Activated naive CD4-positive, alpha-beta T cell treated with anti-CD3 and anti-CD28 coated beads for 36 hours (primary cell): ENCODE measurements at regions not wholly inside any gene's neighbourhood (a gene's known extent, or its start where the extent isn't known, plus 50 kb on each side); places are given as distances from the start of the nearest gene placed in this dataset.

ENCODE experiments used
- CTCF ChIA-PET: fragments of 350-600 bp; sonication (Branson Sonifier 250); formaldehyde crosslinking; loops from one replicate; lab custom pipeline; 2021; ENCODE audit warnings: antibody characterized with exemption; lab: Charles Lee
- DNase-seq: peaks from one replicate; pipeline ENCODE4 v3.0.0-alpha.2; 2020
- H3K27ac Mint-ChIP-seq: one replicate; pipeline ENCODE4 v1.8.0; 2021; ENCODE audit warnings: mild to moderate bottlenecking, mixed read lengths
- H3K27me3 Mint-ChIP-seq: one replicate; pipeline ENCODE4 v1.8.0; 2021; ENCODE audit warnings: low read depth, mixed read lengths
- H3K36me3 Mint-ChIP-seq: one replicate; pipeline ENCODE4 v1.8.0; 2021; ENCODE audit warnings: low read depth, mixed read lengths
- H3K4me1 Mint-ChIP-seq: one replicate; pipeline ENCODE4 v1.8.0; 2021; ENCODE audit warnings: low read depth, mixed read lengths
- H3K4me3 Mint-ChIP-seq: one replicate; pipeline ENCODE4 v1.8.0; 2021; ENCODE audit warnings: mild to moderate bottlenecking, moderate library complexity, mixed read lengths
- H3K9me3 Mint-ChIP-seq: one replicate; pipeline ENCODE4 v1.8.0; 2021; ENCODE audit warnings: mixed read lengths
- intact Hi-C: fragments of 100-400 bp; cut with micrococcal nuclease; formaldehyde crosslinking; loops from one replicate; pipeline ENCODE4 v1.15.1; 2023

DNA sequence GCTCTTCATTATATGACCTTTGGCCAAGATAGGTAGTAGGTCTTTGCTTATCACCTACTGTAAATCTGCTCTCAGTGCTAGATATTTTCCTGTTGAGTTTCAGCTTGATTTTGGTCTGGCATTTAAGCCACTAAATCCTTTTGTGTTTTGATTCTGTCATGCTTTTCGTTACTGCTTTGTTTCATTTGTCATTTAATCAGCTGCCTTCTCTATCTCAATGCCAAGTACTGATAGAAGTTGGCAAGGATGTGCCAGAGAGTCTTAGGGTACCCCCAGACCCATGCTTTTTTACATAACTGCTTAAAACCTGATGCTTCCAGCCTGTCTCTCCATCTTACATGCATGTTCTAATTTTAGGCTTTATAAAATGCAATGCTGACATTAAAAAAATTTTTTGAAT, 300.1 kb upstream of the SASH1 start:
- no peaks in the 10 kb centered on the region for H3K27me3 Mint-ChIP-seq
- no peak for DNase-seq
- intact Hi-C loops, result no loop called here
- no peak overlapping the region for H3K4me3 Mint-ChIP-seq
- H3K36me3 Mint-ChIP-seq, result no peaks in the 10 kb centered on the region
- H3K9me3 Mint-ChIP-seq, result no peaks in the 10 kb centered on the region
- H3K4me1 Mint-ChIP-seq, result no peaks in the 10 kb centered on the region
- no peak overlapping the region for H3K27ac Mint-ChIP-seq
- CTCF ChIA-PET, result no interaction called here

GRCh38 chr6:148044261-148044751, 298.3 kb upstream of the SASH1 start:
- no peak overlapping the region for H3K27ac Mint-ChIP-seq
- no peaks in the 10 kb centered on the region for H3K36me3 Mint-ChIP-seq
- no peaks in the 10 kb centered on the region for H3K27me3 Mint-ChIP-seq
- CTCF ChIA-PET, result no interaction called here
- DNase-seq, result no peak
- no peaks in the 10 kb centered on the region for H3K4me1 Mint-ChIP-seq
- intact Hi-C loops, result no loop called here
- no peak overlapping the region for H3K4me3 Mint-ChIP-seq
- no peaks in the 10 kb centered on the region for H3K9me3 Mint-ChIP-seq

DNA sequence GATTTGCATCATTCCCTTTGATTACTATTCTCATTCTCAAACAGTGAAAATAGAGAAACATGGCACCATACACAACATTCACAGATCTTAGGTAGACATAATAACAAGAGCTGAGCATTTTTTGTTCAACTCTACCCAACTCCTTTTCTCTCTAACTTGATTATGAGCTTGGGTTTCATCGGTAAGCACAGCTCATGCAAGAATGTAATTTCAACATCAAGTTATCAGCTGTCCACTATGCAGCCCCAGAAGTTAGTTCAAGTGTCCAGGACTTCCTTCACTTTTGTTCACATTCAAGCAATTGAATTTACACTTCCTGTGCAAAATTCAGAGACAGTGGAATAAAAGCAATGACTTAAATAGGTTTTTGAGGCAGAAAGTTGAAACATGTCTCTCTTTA, 297.7 kb upstream of the SASH1 start:
- no peaks in the 10 kb centered on the region for H3K4me1 Mint-ChIP-seq
- CTCF ChIA-PET, result no interaction called here

GRCh38 chr6:148053209-148053608, 289.4 kb upstream of the SASH1 start:
- CTCF ChIA-PET, result no interaction called here
- Mint-ChIP-seq H3K4me3 (no peak overlapping the region), H3K4me1 (no peaks in the 10 kb centered on the region), H3K27me3 (no peaks in the 10 kb centered on the region), H3K27ac (no peak overlapping the region), H3K9me3 (peaks cover 11% of the 10 kb centered on the region), H3K36me3 (no peaks in the 10 kb centered on the region)
- no peak for DNase-seq
- intact Hi-C loops, result no loop called here

More for the DNA sequence above, 297.7 kb upstream of the SASH1 start:
- no peaks in the 10 kb centered on the region for H3K36me3 Mint-ChIP-seq
- H3K9me3 Mint-ChIP-seq, result no peaks in the 10 kb centered on the region
- no peaks in the 10 kb centered on the region for H3K27me3 Mint-ChIP-seq
- H3K4me3 Mint-ChIP-seq, result no peak overlapping the region
- DNase-seq, result no peak
- intact Hi-C loops, result no loop called here
- H3K27ac Mint-ChIP-seq, result no peak overlapping the region

GRCh38 chr6:148053796-148054195, 288.8 kb upstream of the SASH1 start:
- no peaks in the 10 kb centered on the region for H3K36me3 Mint-ChIP-seq
- peaks cover 11% of the 10 kb centered on the region for H3K9me3 Mint-ChIP-seq
- no peak overlapping the region for H3K27ac Mint-ChIP-seq
- no peak for DNase-seq
- no peak overlapping the region for H3K4me3 Mint-ChIP-seq
- intact Hi-C loops, result no loop called here
- no peaks in the 10 kb centered on the region for H3K4me1 Mint-ChIP-seq
- CTCF ChIA-PET, result no interaction called here
- no peaks in the 10 kb centered on the region for H3K27me3 Mint-ChIP-seq

DNA sequence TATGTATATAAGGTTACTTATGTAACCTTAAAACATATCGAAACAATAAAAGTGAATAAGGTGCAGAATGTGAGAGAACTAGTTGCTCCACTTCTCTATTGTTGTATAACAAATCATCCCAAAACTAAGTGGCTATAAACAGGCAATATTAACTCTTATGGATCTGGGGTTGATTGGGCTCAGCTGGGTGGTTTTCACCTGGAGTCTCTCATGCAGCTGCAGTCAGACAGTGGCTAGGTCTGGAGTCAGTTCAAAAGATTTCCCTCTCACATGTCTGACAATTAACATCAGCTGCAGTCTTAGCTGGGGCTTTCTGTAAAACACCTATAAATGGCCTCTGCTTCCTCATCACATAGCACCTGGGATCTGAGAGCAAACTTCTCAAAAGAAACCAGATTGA, 288.4 kb upstream of the SASH1 start:
- intact Hi-C loops, result no loop called here

DNA sequence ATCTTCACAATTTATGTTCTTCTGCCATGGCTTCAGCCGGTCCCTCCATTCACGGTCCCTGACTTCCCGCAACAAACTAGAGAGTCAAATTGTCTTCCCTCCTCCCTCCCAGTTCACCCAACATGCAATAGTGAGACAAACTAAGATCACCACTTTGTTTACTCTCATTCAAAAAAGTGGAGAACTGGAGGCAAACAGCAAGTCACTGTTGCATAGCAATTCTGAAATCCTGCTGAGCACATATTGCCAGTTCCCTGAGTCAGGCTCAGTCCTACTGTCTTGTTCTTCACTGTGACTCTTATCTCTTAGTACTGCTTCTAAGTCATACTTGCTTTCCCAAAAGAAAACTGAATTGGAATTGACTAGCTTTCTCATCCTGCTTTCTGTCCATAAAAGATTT, 287.2 kb upstream of the SASH1 start:
- Mint-ChIP-seq H3K27me3 (no peaks in the 10 kb centered on the region), H3K4me3 (no peak overlapping the region), H3K36me3 (no peaks in the 10 kb centered on the region), H3K4me1 (no peaks in the 10 kb centered on the region), H3K27ac (no peak overlapping the region), H3K9me3 (peaks cover 14% of the 10 kb centered on the region)
- intact Hi-C loops, result no loop called here
- no peak for DNase-seq
- CTCF ChIA-PET, result no interaction called here

More for the DNA sequence above, 288.4 kb upstream of the SASH1 start:
- H3K27ac Mint-ChIP-seq, result no peak overlapping the region
- H3K4me1 Mint-ChIP-seq, result no peaks in the 10 kb centered on the region
- H3K36me3 Mint-ChIP-seq, result no peaks in the 10 kb centered on the region
- DNase-seq, result no peak
- peaks cover 11% of the 10 kb centered on the region for H3K9me3 Mint-ChIP-seq
- H3K27me3 Mint-ChIP-seq, result no peaks in the 10 kb centered on the region
- CTCF ChIA-PET, result no interaction called here
- H3K4me3 Mint-ChIP-seq, result no peak overlapping the region

GRCh38 chr6:148059869-148060268, 282.8 kb upstream of the SASH1 start:
- no peaks in the 10 kb centered on the region for H3K4me1 Mint-ChIP-seq
- no peak overlapping the region for H3K4me3 Mint-ChIP-seq
- no peak overlapping the region for H3K27ac Mint-ChIP-seq
- H3K36me3 Mint-ChIP-seq, result no peaks in the 10 kb centered on the region
- intact Hi-C loops, result no loop called here
- H3K9me3 Mint-ChIP-seq, result peaks cover 12% of the 10 kb centered on the region
- no peaks in the 10 kb centered on the region for H3K27me3 Mint-ChIP-seq
- CTCF ChIA-PET, result no interaction called here
- DNase-seq, result no peak

- H3K27me3 Mint-ChIP-seq, result no peaks in the 10 kb centered on the region
- H3K27ac Mint-ChIP-seq, result no peak overlapping the region
- H3K9me3 Mint-ChIP-seq, result peaks cover 6% of the 10 kb centered on the region
- intact Hi-C loops, result no loop called here
- CTCF ChIA-PET, result no interaction called here
- H3K36me3 Mint-ChIP-seq, result no peaks in the 10 kb centered on the region
- DNase-seq, result no peak
- no peak overlapping the region for H3K4me3 Mint-ChIP-seq
- no peaks in the 10 kb centered on the region for H3K4me1 Mint-ChIP-seq
These were observed 278.1 kb upstream of the SASH1 start for GRCh38 chr6:148064406-148065134.

DNA sequence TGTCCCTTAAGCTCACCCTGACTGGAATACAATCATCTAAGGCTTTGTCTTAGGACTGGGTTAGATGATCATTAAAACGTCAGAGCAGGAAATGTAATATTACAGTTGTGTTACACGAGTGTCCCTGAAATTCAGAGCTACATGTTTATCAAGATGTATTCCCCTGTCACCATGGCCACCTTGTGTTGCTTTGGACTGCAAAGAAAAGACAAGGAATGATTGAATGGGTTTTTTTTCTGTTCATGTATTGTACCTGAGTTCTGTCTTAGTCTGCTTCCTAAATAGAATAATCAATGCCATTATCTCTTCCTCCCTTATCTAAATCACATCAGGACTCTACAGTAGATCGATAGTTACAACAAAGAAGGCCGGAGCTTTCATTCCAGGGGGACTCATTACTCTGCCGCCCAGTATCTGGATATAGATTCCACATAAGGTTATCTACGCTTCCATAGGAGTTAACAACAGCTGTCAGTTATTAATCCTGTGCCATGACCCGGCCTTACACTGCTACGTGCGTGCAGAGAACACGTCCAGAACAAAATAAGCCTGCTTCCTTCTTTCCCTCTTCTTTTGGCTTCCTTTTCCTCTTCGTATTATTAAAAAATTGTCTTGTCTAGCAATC, 274.1 kb upstream of the SASH1 start:
- no peaks in the 10 kb centered on the region for H3K4me1 Mint-ChIP-seq
- DNase-seq, result no peak
- H3K9me3 Mint-ChIP-seq, result peaks cover 5% of the 10 kb centered on the region
- CTCF ChIA-PET, result no interaction called here
- intact Hi-C loops, result no loop called here
- H3K27ac Mint-ChIP-seq, result no peak overlapping the region
- H3K27me3 Mint-ChIP-seq, result no peaks in the 10 kb centered on the region
- no peaks in the 10 kb centered on the region for H3K36me3 Mint-ChIP-seq
- no peak overlapping the region for H3K4me3 Mint-ChIP-seq

DNA sequence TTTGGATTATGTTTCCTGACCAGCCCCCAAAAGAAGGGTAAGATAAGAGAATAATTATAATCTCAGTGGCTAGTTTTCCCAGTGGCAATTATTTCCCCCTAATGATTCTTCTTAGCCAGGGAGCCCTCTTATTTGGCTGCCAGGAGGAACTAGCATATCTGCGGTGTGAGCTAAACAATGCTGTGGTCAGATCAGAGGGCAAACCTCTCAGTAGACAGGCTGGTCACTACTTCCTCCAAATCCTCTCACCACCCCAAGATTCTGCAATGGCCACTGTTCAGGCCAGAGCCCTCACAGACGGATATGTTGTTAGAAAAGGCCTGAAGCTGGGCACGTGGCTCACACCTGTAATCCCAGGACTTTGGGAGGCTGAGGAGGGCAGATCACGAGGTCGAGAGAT, 273.4 kb upstream of the SASH1 start:
- Mint-ChIP-seq H3K27me3 (peaks cover 1% of the 10 kb centered on the region), H3K4me3 (no peak overlapping the region), H3K27ac (no peak overlapping the region), H3K9me3 (peaks cover 5% of the 10 kb centered on the region), H3K36me3 (no peaks in the 10 kb centered on the region), H3K4me1 (no peaks in the 10 kb centered on the region)
- intact Hi-C loops, result no loop called here
- no peak for DNase-seq
- CTCF ChIA-PET, result no interaction called here

GRCh38 chr6:148074291-148074690, 268.3 kb upstream of the SASH1 start:
- no peak overlapping the region for H3K27ac Mint-ChIP-seq
- H3K4me3 Mint-ChIP-seq, result no peak overlapping the region
- intact Hi-C loops, result no loop called here
- no peaks in the 10 kb centered on the region for H3K4me1 Mint-ChIP-seq
- no peak for DNase-seq
- H3K36me3 Mint-ChIP-seq, result no peaks in the 10 kb centered on the region
- CTCF ChIA-PET, result no interaction called here
- H3K27me3 Mint-ChIP-seq, result peaks cover 14% of the 10 kb centered on the region
- H3K9me3 Mint-ChIP-seq, result peaks cover 5% of the 10 kb centered on the region

GRCh38 chr6:148074738-148075137, 267.9 kb upstream of the SASH1 start:
- H3K4me3 Mint-ChIP-seq, result no peak overlapping the region
- no peaks in the 10 kb centered on the region for H3K36me3 Mint-ChIP-seq
- peaks cover 5% of the 10 kb centered on the region for H3K9me3 Mint-ChIP-seq
- CTCF ChIA-PET, result no interaction called here
- no peak for DNase-seq
- no peaks in the 10 kb centered on the region for H3K4me1 Mint-ChIP-seq
- H3K27me3 Mint-ChIP-seq, result peaks cover 15% of the 10 kb centered on the region
- intact Hi-C loops, result no loop called here
- no peak overlapping the region for H3K27ac Mint-ChIP-seq
